Amniotic stem cell (primary cell): ENCODE measurements at regions not wholly inside any gene's neighbourhood (a gene's known extent, or its start where the extent isn't known, plus 50 kb on each side); places are given as distances from the start of the nearest gene placed in this dataset.

Experiments used
- DNase-seq: peaks from one replicate; lab custom pipeline; 2025; lab: John Stamatoyannopoulos, UW

- DNase-seq = no peak
Observed at GRCh38 chr6:134495203-134495889, 177.4 kb upstream of the SGK1 start.

DNA sequence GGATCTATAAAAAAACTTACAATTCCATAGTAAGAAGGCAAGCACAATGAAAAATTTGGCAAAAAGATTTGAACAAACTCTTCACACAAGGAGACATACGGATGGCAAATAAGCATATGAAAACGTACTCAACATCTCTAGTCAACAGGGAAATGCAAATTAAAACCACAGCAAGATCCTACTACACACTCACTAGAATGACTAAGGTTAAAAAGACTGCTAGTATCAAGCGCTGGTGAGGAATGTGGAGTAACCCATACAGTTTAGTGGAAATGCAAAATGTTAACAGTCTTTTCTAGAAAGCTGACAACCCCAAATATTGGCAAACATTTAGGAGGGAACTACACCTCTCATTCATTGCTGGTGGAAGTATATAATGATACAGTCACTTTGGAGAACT lies 175.9 kb upstream of the SGK1 start:
- DNase-seq = no peak

GRCh38 chr6:134491477-134491876 lies 173.6 kb upstream of the SGK1 start:
- DNase-seq = no peak

GRCh38 chr6:134482593-134483270 lies 164.8 kb upstream of the SGK1 start:
- no peak for DNase-seq

GRCh38 chr6:134481966-134482365 lies 164.1 kb upstream of the SGK1 start:
- no peak for DNase-seq

DNA sequence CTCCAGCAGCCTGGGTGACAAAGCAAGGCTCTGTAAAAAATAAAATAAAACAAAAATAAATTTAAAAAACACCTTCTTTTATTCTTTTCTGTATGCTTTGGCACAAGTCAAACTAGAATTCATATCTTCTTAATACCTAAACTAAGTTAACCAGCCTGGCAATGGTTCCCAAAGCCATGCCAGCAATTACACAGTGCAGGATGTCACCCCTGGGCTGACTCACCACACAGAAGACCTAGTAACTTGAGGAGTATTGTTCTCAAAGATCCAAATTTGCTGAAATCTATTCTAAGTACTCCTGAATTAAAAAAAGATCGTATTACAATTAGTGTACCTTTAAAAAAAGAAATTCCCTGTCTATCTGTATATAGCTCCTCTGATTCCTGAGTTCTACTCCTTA lies 162.7 kb upstream of the SGK1 start:
- no peak for DNase-seq

DNA sequence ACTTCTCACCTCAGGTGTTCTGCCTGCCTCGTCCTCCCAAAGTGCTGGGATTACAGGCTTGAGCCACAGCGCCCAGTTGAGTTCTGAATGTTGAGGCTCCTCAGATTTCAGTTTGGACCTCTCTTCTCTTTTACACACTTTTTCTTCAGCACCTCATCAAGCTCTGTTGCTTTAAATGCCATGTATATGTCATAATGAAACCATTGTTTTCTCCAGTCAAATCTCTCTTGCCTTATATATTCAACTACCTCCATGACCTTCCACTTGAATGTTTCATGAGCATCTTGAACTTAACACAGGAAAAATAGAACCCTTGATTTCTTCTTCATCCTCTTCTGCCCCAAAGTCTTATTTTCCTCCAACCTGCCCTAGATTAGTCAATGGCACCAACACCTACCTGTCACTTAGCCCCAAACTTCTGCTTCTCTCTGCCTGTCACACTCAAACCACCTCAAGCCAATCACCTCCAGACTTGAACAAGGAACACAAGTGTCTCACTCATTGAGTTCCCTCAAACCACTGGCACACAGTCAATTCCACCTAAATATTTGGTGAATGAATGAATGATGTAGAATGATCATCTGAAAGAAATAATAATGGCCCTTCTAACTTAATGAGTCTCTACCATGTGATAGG lies 161.0 kb upstream of the SGK1 start:
- no peak for DNase-seq

DNA sequence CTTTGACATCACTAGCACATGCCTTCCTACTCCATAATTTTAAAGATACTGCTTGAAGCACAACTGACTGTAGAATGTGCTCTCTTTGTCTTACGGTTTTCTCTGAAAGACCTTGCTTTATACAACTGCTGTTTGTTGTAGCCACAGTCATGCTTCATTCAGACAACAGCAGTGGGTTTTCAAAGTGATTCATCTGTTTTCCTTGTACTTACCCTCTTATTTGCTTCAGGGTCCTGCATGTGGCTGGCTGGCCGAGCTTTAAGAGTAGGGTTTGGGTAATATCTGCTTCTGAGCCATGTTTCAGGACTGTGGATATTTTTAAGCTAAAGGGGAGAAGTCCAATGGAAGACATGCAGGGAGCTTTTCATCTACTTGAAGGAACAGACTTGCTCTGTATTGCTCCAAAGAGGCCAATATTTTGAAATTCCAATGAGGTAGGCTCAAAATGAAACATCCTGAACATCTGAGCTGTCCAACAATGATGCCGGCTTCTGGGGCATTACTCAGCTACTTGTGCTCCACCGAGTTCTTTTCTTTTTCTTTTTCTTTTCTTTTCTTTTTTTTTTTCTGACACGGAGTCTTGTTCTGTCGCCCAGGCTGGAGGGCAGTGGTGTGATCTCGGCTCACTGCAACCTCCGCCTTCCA lies 160.2 kb upstream of the SGK1 start:
- DNase-seq = no peak

GRCh38 chr6:134474955-134475354 lies 157.0 kb upstream of the SGK1 start:
- no peak for DNase-seq

- DNase-seq = no peak
Observed at GRCh38 chr6:134472661-134473060, 154.7 kb upstream of the SGK1 start.

DNA sequence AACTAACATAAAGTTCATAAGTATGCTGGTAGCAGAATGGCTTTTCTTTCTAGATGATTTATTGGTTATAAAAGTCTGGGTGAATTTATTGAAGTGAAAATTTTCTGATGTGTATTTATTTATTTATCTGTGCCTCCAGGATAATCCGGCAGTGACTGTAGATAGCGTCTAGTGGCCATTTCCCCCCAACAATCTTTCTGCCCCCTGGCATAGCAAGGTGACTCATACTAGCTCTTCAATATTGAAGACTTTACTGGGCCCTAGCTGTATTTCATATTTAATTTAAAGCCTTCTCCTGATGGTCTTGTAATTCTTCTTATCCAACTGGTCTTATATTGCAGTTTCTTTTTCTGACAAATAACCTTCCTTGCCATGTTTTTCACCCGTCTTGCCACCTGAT lies 154.1 kb upstream of the SGK1 start:
- no peak for DNase-seq

DNA sequence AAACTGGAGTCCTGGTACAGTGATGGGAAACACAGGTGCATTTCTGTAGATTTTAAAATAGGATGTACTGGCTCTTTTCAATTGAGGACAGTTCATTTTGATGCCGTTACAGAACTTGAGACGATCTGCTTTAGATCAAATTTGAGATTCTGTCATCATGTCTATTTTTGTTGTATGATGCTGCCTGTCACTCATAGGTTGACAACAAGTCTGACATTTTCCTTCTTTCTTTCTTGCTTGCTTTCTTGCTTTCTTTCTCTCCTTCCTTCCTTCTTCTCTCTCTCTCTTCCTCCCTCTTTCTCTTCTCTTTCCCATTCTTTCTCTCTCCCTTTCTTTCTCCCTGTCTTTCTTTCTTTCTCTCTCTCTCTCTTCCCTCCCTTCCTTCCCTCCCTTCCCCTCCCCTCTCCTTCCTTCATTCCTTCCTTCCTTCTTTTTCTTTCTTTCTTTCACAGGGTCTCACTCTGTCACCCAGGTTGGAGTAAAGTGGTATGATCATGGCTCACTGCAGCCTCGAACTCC lies 152.6 kb upstream of the SGK1 start:
- DNase-seq = no peak

GRCh38 chr6:134469702-134470456 lies 152.0 kb upstream of the SGK1 start:
- DNase-seq = no peak

DNA sequence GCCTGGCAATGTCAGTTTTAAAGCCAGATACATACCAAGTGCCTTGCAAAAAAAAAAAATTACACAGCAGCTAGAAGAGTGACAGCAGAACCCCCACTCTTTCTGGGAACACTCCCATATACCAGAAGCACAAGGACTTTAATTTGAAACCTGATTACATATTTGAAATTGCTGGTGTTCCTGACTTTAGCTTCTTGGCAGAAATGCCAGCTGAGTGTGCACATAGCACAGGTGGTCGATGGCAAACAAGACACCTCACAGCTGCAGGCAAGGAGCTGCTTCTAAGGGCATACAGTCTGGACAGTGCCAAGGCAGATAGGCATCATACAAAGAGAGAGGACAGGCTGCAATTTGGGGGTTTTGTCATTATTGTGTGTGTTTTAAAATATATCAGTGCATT lies 150.7 kb upstream of the SGK1 start:
- no peak for DNase-seq

DNA sequence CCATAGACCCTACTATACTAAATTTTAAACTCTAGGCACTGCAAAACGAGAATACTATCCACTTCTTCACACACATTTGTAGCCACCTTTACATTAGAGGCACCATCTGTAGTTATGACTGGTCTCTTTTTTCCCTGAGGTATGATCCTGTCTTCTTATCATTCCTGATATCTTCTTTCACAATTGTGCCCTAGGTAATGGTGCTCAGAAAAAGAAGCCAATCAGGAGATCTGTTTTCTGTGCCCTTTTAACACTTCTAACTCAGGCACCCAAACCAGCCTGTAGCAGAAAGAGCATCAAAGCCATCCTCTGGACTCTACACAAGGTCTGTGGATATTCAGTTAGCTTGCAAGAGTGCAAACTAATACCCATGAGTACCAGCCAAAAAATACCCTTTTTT lies 149.7 kb upstream of the SGK1 start:
- DNase-seq = no peak

DNA sequence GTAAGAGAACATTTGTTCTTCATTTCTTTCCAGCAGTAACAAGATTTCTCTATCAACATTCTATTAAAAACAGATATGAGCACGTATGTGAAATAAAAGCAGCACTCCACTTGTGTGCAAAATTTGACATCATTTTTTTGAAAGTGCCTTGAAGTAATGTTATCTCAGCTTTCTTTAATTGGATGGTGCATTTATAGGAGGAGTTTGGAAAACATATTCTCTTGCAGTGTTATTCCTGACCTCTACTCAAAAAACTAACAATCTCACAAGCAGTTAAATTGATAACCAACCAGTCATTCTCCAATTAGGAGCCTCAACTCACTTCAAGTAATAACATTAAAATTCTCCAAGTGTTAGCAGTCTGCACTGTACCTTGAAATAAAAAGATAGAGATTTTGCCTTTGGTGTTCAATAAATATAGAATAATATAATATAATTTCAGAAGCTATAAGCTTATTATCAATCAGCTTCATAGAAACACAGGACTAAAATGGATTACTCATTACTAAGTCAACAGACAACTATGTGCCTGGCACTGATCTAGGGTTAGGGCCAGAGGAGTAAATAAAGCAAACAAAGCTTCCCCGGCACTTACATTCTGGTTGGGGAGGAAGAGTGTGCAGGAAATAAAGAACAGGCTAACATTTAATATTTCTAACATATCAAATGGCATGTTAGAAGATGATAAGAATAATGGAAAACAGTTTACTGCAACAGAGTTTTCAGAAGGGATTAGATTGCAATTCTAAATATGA lies 149.0 kb upstream of the SGK1 start:
- no peak for DNase-seq

- no peak for DNase-seq
Observed at GRCh38 chr6:134464690-134465411, 146.9 kb upstream of the SGK1 start.

DNA sequence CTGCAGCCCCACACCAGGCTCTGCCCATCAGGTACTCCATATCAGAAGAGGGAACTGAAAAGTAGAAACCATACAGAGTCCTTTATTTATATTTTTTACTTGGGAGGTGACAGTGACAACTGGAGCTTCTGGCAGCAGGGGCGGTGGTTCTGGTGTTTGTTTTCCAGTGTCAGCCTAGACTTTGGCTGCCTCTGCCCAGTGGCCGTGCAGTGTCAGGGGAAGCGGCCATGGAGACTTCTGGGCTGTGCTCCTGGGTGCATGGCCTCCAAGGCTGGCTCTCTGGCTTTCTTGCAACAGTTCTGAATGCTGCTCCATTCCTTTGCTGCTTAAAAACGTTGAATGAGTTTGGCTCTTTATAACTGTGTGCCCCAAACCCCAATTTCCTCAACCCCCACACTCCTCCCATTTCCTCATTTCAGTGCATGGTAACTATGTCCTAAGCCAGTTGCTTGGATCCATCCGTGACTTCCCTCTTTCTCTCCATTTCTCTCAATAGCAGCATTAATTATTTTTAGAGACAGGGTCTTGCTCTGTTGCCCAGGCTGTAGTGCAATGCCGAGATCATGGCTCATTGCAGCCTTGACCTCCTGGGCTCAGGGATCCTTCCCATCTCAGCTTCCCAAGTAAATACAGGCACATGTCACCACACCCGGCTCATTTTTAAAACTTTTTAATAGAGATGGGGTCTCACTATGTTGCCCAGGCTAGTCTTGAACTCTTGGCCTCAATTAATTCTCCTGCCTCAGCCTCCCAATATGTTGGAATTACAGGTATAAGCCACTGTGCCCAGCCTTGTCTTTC lies 141.1 kb upstream of the SGK1 start:
- DNase-seq = no peak

- no peak for DNase-seq
Observed at GRCh38 chr6:134457941-134458340, 140.0 kb upstream of the SGK1 start.

- DNase-seq = no peak
Observed at GRCh38 chr6:134456226-134456625, 138.3 kb upstream of the SGK1 start.
